HepG2 (cell line): ENCODE measurements at regions not wholly inside any gene's neighbourhood (a gene's known extent, or its start where the extent isn't known, plus 50 kb on each side); places are given as distances from the start of the nearest gene placed in this dataset.
"Not testable (repeated sequence)": the region's sequence is repeated elsewhere in the genome, so short reads cannot be mapped to it uniquely, and the experiment has no call there.

ENCODE experiments used
- ATAC-seq: fragments of 200-7000 bp; cut with Tn5 transposase; 3 replicates; pipeline ENCODE4 v1.9.1; 2020; ENCODE audit warnings: mild to moderate bottlenecking, moderate library complexity
- BruUV-seq: library from RNA; stranded (reverse); fragments of 400-500 nt; replicated peaks from 2 replicates; lab custom pipeline; 2021; lab: Mats Ljungman, UMichigan
- CTCF ChIA-PET: fragments of 300-600 bp; formaldehyde crosslinking; extraction: SDS; loops from one replicate; lab custom pipeline; 2021; ENCODE audit warnings: low total read pairs, inconsistent platforms, low intra/inter-chr PET ratio; lab: Yijun Ruan, JAX
- POLR2A ChIA-PET: fragments of 350-600 bp; sonication (Branson Sonifier 250); formaldehyde crosslinking; loops from one replicate; lab custom pipeline; 2020; ENCODE audit warnings: antibody characterized with exemption, inconsistent platforms; lab: Yijun Ruan, JAX
- DNase-seq: peaks from one replicate; pipeline ENCODE4 v3.0.0-alpha.2; 2015; ENCODE audit warnings: low spot score
- FAIRE-seq: peaks from 3 replicates; lab custom pipeline; 2011; peaks lifted over from hg19 to GRCh38; lab: Jason Lieb, UNC
- H2AFZ ChIP-seq: one replicate; pipeline ENCODE4 v1.6.1; 2011; ENCODE audit warnings: low read length, inconsistent platforms
- H3K27ac ChIP-seq: fragments of 300-600 bp; 3 replicates; pipeline ENCODE4 v1.8.0; 2011; ENCODE audit warnings: mixed run types, mild to moderate bottlenecking, mixed read lengths, low read length, inconsistent platforms; ENCODE audit not compliant: insufficient read depth; ENCODE audit errors: extremely low read length
- H3K27me3 ChIP-seq, 2 experiments: fragments of 200-600 bp in 1 of 2; 2 replicates in 1 of 2; 3 replicates in 1 of 2; pipeline versions ENCODE4 v1.6.0 to v1.8.0; 2011; ENCODE audit warnings: low read length in 2 of 2, mild to moderate bottlenecking in 2 of 2, moderate library complexity in 2 of 2, inconsistent platforms in 1 of 2; ENCODE audit not compliant: insufficient read depth in 2 of 2, control insufficient read depth in 1 of 2
- H3K36me3 ChIP-seq, 2 experiments: fragments of 200-600 bp in 1 of 2; replicated peaks in 1 of 2; 2 replicates in 1 of 2; 3 replicates in 1 of 2; pipeline versions ENCODE4 v1.5.1 to v1.8.0; 2011; ENCODE audit warnings: low read length in 2 of 2, inconsistent platforms in 1 of 2; ENCODE audit not compliant: insufficient read depth in 2 of 2, control insufficient read depth in 1 of 2
- H3K4me1 ChIP-seq: 2 replicates; pipeline ENCODE4 v1.5.1; 2012; ENCODE audit warnings: low read length, inconsistent platforms; ENCODE audit not compliant: insufficient read depth
- H3K4me2 ChIP-seq: 2 replicates; pipeline ENCODE4 v1.6.0; 2011; ENCODE audit warnings: low read depth, low read length, inconsistent platforms
- H3K4me3 ChIP-seq, 3 experiments: fragments of 200-600 bp in 1 of 3; sonication (generic), shearing (Covaris generic) in 1 of 3; replicated peaks in 1 of 3; 2 replicates each; pipeline ENCODE4 v1.5.1; 2011 to 2016; ENCODE audit warnings: low read length in 3 of 3, inconsistent platforms in 2 of 3, low read depth in 2 of 3, mild to moderate bottlenecking in 2 of 3, control low read depth in 1 of 3, mixed read lengths in 1 of 3; ENCODE audit not compliant: insufficient read depth in 1 of 3
- H3K79me2 ChIP-seq: one replicate; pipeline ENCODE4 v1.6.1; 2011; ENCODE audit warnings: low read length, inconsistent platforms; ENCODE audit not compliant: insufficient read depth
- H3K9ac ChIP-seq: 2 replicates; pipeline ENCODE4 v1.6.0; 2011; ENCODE audit warnings: mild to moderate bottlenecking, low read depth, low read length, inconsistent platforms; ENCODE audit not compliant: insufficient read depth
- H3K9me3 ChIP-seq: 2 replicates; pipeline ENCODE4 v1.5.1; 2012; ENCODE audit warnings: mild to moderate bottlenecking, low read length
- H4K20me1 ChIP-seq: 2 replicates; pipeline ENCODE4 v1.6.0; 2011; ENCODE audit warnings: inconsistent platforms, mild to moderate bottlenecking, low read length, moderate library complexity; ENCODE audit not compliant: insufficient read depth
- HOXA7 ChIP-seq: sonication (generic); formaldehyde crosslinking; IDR thresholded peaks from 2 replicates; pipeline ENCODE4 v1.8.1; 2022; ENCODE audit warnings: mild to moderate bottlenecking, missing genetic modification reagents, moderate library complexity
- KDM3A ChIP-seq: IDR thresholded peaks from 2 replicates; pipeline ENCODE4 v1.6.1; 2018; ENCODE audit warnings: low read depth, missing compliant biosample characterization
- LRRFIP1 ChIP-seq: sonication (generic); formaldehyde crosslinking; conservative IDR thresholded peaks from 2 replicates; pipeline ENCODE4 v1.4.0; 2020; ENCODE audit warnings: missing genetic modification reagents
- MEIS2 ChIP-seq: sonication (generic); formaldehyde crosslinking; IDR thresholded peaks from 2 replicates; pipeline ENCODE4 v1.9.0; 2021; ENCODE audit warnings: mild to moderate bottlenecking, missing genetic modification reagents
- PRDM15 ChIP-seq: sonication (generic); formaldehyde crosslinking; IDR thresholded peaks from 2 replicates; pipeline ENCODE4 v1.4.0; 2020; ENCODE audit warnings: missing genetic modification reagents
- STAT6 ChIP-seq: sonication (generic); formaldehyde crosslinking; IDR thresholded peaks from 2 replicates; pipeline ENCODE4 v1.4.0; 2020; ENCODE audit warnings: missing genetic modification reagents, mild to moderate bottlenecking, borderline replicate concordance
- ZBTB34 ChIP-seq: sonication (generic); formaldehyde crosslinking; IDR thresholded peaks from 2 replicates; pipeline ENCODE4 v1.8.0; 2022; ENCODE audit warnings: mild to moderate bottlenecking, missing genetic modification reagents
- ZNF17 ChIP-seq: sonication (generic); formaldehyde crosslinking; IDR thresholded peaks from 2 replicates; pipeline ENCODE4 v1.5.0; 2020; ENCODE audit warnings: mild to moderate bottlenecking, missing genetic modification reagents
- ZNF503 ChIP-seq: sonication (generic); formaldehyde crosslinking; IDR thresholded peaks from 2 replicates; pipeline ENCODE4 v1.4.0; 2020; ENCODE audit warnings: missing genetic modification reagents
- ZNF879 ChIP-seq: sonication (generic); formaldehyde crosslinking; IDR thresholded peaks from 2 replicates; pipeline ENCODE4 v1.8.1; 2023; ENCODE audit warnings: missing genetic modification reagents
- WGBS: methylation state at CpG from one replicate; pipeline ENCODE4 v1.1.6; 2017; ENCODE audit warnings: low lambda C conversion rate; 5-methylcytosine and 5-hydroxymethylcytosine counted together
- in situ Hi-C: cut with HindIII; loops from 2 replicates; pipeline ENCODE4 v1.10.0; 2017; ENCODE audit warnings: low pct_unique_long_range_greater_than_20kb; ENCODE audit not compliant: extremely low pct_ligation_motif_present
- intact Hi-C: fragments of 100-400 bp; cut with micrococcal nuclease; formaldehyde crosslinking; loops from one replicate; pipeline ENCODE4 v1.10.0; 2022; ENCODE audit not compliant: unreplicated experiment

- TF ChIP-seq PRDM15 (CRISPR knock-in tag), result no peak
- no peak for TF ChIP-seq ZNF879 (CRISPR knock-in tag)
- no peak for TF ChIP-seq ZBTB34 (CRISPR knock-in tag)
- no peak for TF ChIP-seq ZNF503 (CRISPR knock-in tag)
- no peak for TF ChIP-seq ZNF17 (CRISPR knock-in tag)
- no peak for TF ChIP-seq LRRFIP1 (CRISPR knock-in tag)
- no peak for TF ChIP-seq STAT6
- no peak for TF ChIP-seq HOXA7 (CRISPR knock-in tag)
- TF ChIP-seq KDM3A (CRISPR knock-in tag), result no peak
- no peak for TF ChIP-seq MEIS2 (CRISPR knock-in tag)
Measured at GRCh38 chr6:68122032-68122431, 513.0 kb upstream of the ADGRB3 start (continued).

DNA sequence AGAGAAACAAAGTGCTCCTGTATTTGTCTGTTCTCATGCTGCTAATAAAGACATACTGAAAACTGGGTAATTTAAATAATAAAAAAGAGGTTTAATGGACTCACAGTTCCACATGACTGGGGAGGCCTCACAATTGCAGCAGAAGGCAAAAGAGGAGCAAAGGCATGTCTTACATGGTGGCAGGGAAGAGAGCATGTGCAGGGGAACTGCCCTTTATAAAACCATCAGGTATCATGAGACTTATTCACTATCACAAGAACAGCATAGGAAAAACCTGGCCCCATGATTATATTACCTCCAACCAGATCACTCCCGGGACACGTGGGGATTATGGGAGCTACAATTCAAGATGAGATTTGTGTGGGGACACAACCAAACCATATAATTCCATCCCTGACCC, 514.1 kb upstream of the ADGRB3 start:
- intact Hi-C loops, CTCF ChIA-PET, H3K27me3 ChIP-seq, ATAC-seq, H3K4me3 ChIP-seq, DNase-seq, H3K9ac ChIP-seq, H2AFZ ChIP-seq, H4K20me1 ChIP-seq, H3K79me2 ChIP-seq, BruUV-seq, H3K27ac ChIP-seq, in situ Hi-C loops, FAIRE-seq, H3K4me2 ChIP-seq, H3K4me1 ChIP-seq, H3K36me3 ChIP-seq, POLR2A ChIA-PET: not testable (repeated sequence)
- 0% methylated on average over 2 of the region's 2 CpGs for WGBS
- peaks cover 23% of the 10 kb centered on the region for H3K9me3 ChIP-seq
